HCT116 (cell line): ENCODE measurements at regions not wholly inside any gene's neighbourhood (a gene's known extent, or its start where the extent isn't known, plus 50 kb on each side); places are given as distances from the start of the nearest gene placed in this dataset.

Experiments used
- CTCF ChIP-seq, 3 experiments: fragments of 200-600 bp in 1 of 3; sonication (generic) in 1 of 3; IDR thresholded peaks in 2 of 3; conservative IDR thresholded peaks in 1 of 3; 2 replicates each; pipeline ENCODE4 v1.5.1; 2012 to 2017; ENCODE audit warnings: low read depth in 2 of 3, low read length in 2 of 3, antibody characterized with exemption in 1 of 3, borderline replicate concordance in 1 of 3, control low read depth in 1 of 3, mild to moderate bottlenecking in 1 of 3, mixed read lengths in 1 of 3, mixed run types in 1 of 3, moderate library complexity in 1 of 3; ENCODE audit not compliant: insufficient read depth in 1 of 3
- EZH2 ChIP-seq: fragments of 200-600 bp; sonication (generic); IDR thresholded peaks from 2 replicates; pipeline ENCODE4 v1.6.1; 2017; ENCODE audit warnings: antibody characterized with exemption, mixed run types
- JUND ChIP-seq: IDR thresholded peaks from 2 replicates; pipeline ENCODE4 v1.6.1; 2012
- POLR2A ChIP-seq: IDR thresholded peaks from 2 replicates; pipeline ENCODE4 v1.7.0; 2011; ENCODE audit warnings: borderline replicate concordance; ENCODE audit not compliant: insufficient read depth, insufficient read length; ENCODE audit errors: extremely low read depth
- POLR2AphosphoS5 ChIP-seq: IDR thresholded peaks from 2 replicates; pipeline ENCODE4 v1.6.1; 2011; ENCODE audit warnings: mild to moderate bottlenecking, low read depth, low read length, moderate library complexity
- SRF ChIP-seq: IDR thresholded peaks from 2 replicates; pipeline ENCODE4 v1.6.1; 2012; ENCODE audit warnings: low read depth
- ZNF274 ChIP-seq: fragments of 200-500 bp; sonication (Bioruptor generic); IDR thresholded peaks from 2 replicates; pipeline ENCODE4 v1.6.1; 2014; ENCODE audit warnings: mild to moderate bottlenecking, low read depth, low read length, inconsistent platforms

- no peak for TF ChIP-seq SRF
- no peak for TF ChIP-seq CTCF (IDR thresholded peaks at IDR 0.05 in 2 of 3, conservative IDR thresholded peaks at IDR 0.05 in 1 of 3; ENCODE audit: borderline replicate concordance in 1 of 3, insufficient read depth in 1 of 3, low read depth in 2 of 3, low read length in 2 of 3)
- no peak for TF ChIP-seq EZH2
- no peak for TF ChIP-seq POLR2AphosphoS5
- no peak for TF ChIP-seq JUND
- TF ChIP-seq ZNF274 = no peak
- no peak for TF ChIP-seq POLR2A
These were observed 108.6 kb upstream of the TMEM106B start for GRCh38 chr7:12102527-12102926.
